Globus pallidus (tissue), 1 donor: ENCODE measurements at regions not wholly inside any gene's neighbourhood (a gene's known extent, or its start where the extent isn't known, plus 50 kb on each side); places are given as distances from the start of the nearest gene placed in this dataset.

ENCODE experiments used
- DNase-seq: peaks from one replicate; pipeline ENCODE4 v3.0.0-alpha.2; 2015; ENCODE audit warnings: low spot score

GRCh38 chr22:49568751-49569285 is 258.9 kb downstream of the BRD1 start:
- DNase-seq = no peak

- no peak for DNase-seq
These were observed 259.5 kb downstream of the BRD1 start for GRCh38 chr22:49567899-49568750.

DNA sequence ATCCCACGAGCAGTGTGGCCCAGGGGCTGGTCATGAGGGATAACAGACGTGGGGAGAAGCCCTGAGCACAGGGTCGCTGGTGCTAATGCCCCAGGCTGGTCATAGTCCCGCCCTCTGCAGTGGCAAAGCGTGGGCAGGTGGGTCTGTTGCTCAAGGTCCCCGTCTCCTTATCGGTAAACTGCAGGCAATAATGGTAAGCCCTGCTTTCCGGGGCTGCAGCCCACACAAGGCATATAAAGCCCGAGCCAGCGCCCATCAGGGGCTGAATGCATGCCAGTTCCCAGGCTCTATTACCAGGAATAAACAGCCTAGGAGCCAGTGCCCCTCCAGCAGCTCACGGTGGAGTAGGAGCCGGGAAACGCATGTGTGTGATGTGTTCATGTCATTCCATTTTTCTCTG is 261.0 kb downstream of the BRD1 start:
- DNase-seq = no peak

GRCh38 chr22:49566141-49566541 is 261.5 kb downstream of the BRD1 start:
- DNase-seq = no peak

DNA sequence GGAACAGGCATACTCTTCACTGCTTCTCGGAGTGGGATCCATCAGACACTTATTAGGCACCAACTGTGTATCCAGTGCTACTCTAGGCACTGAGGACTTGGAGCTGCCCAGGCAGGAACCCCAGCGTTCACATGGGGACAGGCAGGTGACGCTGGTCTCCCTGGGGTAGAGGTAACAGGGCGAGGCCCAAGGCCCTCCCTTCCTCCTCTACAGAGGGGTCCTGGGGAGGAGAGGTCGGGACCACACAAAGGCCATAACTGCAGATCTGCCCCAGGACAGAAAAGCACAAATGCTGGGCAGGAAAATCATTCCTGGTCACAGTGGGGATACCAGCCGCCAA is 262.2 kb downstream of the BRD1 start:
- no peak for DNase-seq

DNA sequence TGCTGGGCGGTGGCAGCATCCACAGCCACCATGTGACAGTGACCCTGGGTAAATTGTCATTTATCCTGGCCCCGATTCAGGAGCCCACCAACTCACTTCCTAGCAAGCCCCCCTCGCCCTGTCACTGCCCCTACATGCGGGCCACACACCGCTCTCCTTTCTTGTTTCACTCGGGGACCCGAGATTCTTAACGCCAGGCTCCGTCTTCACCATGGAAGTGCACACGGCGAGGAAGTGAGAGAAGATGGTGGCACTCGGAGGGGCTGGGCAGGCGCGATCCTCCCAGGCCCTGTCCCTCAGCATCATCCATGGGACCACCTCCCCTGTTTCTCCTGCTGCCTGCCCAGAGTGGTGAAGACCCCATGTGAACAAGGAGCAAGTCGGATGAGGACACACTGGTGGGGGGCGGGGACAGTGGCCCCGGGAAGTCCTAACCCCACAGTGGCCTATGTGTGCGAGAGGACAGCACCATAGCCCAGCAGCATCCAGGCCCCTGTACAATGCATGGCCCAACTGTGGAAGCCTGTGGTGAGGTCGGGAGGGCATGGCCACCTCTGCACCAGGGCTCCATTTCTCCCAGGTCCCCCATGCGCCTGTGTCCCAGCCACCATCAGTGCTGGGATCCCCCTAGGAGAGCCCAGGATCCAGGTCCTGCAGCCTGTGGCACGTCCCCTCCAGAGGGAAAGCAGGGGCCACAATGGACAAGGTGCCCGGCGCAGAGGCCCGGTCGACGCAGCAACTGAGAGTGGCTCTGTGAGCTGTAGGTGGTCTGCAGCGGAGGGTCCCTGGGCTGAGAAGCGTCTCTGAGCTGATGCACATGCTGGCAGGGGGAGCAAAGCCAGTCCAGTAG is 262.8 kb downstream of the BRD1 start:
- no peak for DNase-seq

- DNase-seq = no peak
These were observed 263.6 kb downstream of the BRD1 start for GRCh38 chr22:49564054-49564453.

- no peak for DNase-seq
These were observed 264.9 kb downstream of the BRD1 start for GRCh38 chr22:49562685-49563249.

DNA sequence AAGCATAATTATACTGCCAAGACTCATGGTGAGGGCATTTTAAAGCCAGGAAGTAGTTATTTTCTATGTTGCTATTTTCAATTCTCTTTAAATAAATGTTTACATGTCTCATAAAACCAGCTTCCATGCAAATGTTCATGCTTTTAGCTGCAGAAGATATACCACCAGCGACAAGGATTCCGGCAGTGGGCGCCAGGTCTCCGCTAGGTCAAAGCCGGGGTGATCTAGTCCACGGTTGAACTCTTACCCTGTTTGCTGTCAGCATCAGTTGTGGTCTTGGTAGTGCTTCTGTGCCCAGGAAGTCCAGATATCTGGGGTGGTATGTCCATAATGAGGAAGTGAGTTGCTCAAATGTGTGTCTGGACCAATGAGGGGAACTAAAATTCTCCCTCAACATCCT is 265.7 kb downstream of the BRD1 start:
- DNase-seq = no peak

DNA sequence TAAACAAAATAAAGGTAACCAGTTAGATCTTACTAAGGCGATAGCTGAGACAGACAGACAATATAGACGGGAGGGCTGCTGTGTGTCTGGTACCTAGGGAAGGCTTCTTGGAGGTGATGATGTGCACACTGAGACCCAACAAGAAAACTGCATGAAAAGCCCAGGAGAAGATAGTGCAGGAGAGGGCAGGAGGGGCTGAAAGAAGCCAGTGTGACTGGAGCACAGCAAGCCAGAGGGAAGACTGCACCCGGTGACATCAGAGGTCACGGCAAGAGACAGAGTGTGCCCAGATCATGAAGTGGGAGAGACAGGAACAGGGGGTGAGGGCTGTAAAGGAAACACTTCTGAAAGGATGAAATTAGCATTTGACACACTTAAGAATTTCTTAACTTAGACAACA is 266.3 kb downstream of the BRD1 start:
- DNase-seq = no peak

- DNase-seq = no peak
These were observed 272.1 kb downstream of the BRD1 start for GRCh38 chr22:49555526-49555925.

- DNase-seq = no peak
These were observed 272.9 kb downstream of the BRD1 start for GRCh38 chr22:49554741-49555140.

DNA sequence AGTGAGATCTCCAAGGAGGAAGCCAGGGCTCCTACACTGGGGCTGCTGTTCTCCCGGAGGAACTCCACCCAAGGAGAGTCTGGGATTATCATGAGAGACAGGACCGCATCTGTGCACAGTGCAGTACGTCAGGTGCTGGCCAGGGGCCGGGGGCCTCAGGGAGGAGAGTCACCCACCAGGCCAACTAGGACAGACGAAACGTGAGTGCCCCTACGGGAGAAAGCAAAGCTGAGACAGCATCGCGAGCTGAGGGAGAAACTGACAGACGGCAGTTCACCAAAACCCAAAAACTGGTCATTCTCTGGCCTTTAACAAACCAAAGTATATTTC is 273.4 kb downstream of the BRD1 start:
- DNase-seq = no peak

GRCh38 chr22:49553518-49554295 is 274.0 kb downstream of the BRD1 start:
- DNase-seq = no peak

GRCh38 chr22:49553076-49553475 is 274.6 kb downstream of the BRD1 start:
- no peak for DNase-seq

- no peak for DNase-seq
These were observed 275.6 kb downstream of the BRD1 start for GRCh38 chr22:49551897-49552614.

DNA sequence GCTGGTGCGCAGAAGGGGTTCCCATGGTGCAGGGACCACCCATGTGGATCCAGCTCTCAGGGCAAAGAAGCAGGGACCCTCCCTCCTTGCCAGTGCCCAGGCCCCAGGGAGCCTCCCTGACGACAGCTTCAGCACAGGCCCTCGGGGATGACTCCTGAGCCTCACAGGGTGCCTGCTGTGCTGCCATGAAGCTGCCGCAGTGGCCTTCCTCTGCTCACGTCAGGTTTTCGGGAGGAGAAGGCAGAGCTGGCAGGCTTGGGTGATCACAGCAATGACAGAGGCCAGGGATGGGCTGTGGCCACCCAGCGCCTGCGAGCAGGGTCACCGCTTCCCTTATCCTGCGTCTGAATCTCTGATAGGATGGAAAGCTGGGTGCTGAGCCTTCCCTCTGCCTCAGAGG is 276.2 kb downstream of the BRD1 start:
- DNase-seq = no peak

GRCh38 chr22:49550766-49551362 is 276.8 kb downstream of the BRD1 start:
- no peak for DNase-seq

- DNase-seq = no peak
These were observed 277.6 kb downstream of the BRD1 start for GRCh38 chr22:49550141-49550430.

DNA sequence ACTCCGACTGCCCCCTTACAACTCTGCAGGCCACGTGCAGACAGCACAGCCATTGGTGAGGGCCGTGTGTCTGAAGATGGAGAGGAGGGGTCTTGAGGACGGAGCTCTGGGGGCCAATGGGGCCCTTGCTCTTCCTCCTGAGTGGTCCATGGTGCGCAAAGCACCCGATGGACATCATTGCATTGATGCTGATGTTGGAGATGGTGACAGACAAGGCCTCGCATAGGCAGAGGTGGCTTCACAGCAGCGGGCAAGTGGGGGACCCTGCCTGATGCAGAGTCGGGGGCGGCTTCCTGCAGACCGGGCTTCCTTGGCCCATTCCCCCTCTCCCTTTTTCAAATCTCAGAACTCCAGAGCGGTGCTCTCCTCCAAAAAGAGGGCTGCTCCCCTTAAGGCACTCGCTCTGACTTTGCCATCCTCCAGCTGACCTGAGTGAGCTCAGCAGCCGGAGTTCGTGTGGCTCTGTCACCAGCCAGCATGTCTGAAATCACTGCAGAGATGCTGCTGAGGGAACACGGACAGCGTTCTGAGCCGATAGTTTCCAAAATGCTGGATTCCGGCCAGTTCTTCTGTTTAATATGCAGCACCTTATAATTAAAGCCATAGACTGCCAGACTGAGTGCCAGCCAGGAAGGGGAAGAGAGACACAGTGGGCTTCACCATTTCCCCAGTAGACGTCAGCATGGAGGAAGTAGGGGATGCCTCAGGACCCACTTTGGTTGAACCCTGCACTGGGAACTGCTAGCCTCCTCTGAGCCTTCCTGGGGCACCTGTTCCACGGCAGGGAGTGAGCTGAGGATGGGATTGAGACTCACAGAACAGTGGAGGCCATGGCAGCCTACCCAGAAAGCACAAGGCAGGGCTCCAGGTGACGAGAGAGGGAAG is 278.2 kb downstream of the BRD1 start:
- DNase-seq = no peak
